ENCODE measurements at regions not wholly inside any gene's neighbourhood (a gene's known extent, or its start where the extent isn't known, plus 50 kb on each side); places are given as distances from the start of the nearest gene placed in this dataset.

- Histone ChIP-seq H3K27me3 (no peaks in the 10 kb centered on the region), H3K9me3 (no peaks in the 10 kb centered on the region), H3K4me3 (no peak overlapping the region), H3K36me3 (ENCODE audit: low read depth, missing control alignments) (no peaks in the 10 kb centered on the region), H3K27ac (no peak overlapping the region), H3K4me1 (no peaks in the 10 kb centered on the region)
- WGBS, 2 donors = 52 to 70% methylated on average over 1 of the region's 1 CpG
- intact Hi-C loops (cut with DNase I; ENCODE audit: low total_unique reads) = no loop called here
- no peak for TF ChIP-seq POLR2A (IDR thresholded peaks at IDR 0.05)
- TF ChIP-seq CTCF (IDR thresholded peaks at IDR 0.05) = no peak
- no peak for DNase-seq
Measured at GRCh38 chr4:75146223-75146622, 213.3 kb downstream of the PARM1 start.

GRCh38 chr4:75144475-75144874, 211.6 kb downstream of the PARM1 start:
- Histone ChIP-seq H3K27ac (no peak overlapping the region), H3K36me3 (ENCODE audit: low read depth, missing control alignments) (no peaks in the 10 kb centered on the region), H3K4me3 (no peak overlapping the region), H3K4me1 (no peaks in the 10 kb centered on the region), H3K27me3 (no peaks in the 10 kb centered on the region), H3K9me3 (no peaks in the 10 kb centered on the region)
- 80 to 86% methylated on average over 1 of the region's 1 CpG for WGBS, 2 donors
- no peak for TF ChIP-seq POLR2A (IDR thresholded peaks at IDR 0.05)
- no peak for TF ChIP-seq CTCF (IDR thresholded peaks at IDR 0.05)
- intact Hi-C loops (cut with DNase I; ENCODE audit: low total_unique reads) = no loop called here
- no peak for DNase-seq

GRCh38 chr4:75142850-75143249, 209.9 kb downstream of the PARM1 start:
- Histone ChIP-seq H3K4me1 (no peaks in the 10 kb centered on the region), H3K36me3 (ENCODE audit: low read depth, missing control alignments) (no peaks in the 10 kb centered on the region), H3K27me3 (no peaks in the 10 kb centered on the region), H3K4me3 (no peak overlapping the region), H3K27ac (no peak overlapping the region), H3K9me3 (no peaks in the 10 kb centered on the region)
- no peak for TF ChIP-seq POLR2A (IDR thresholded peaks at IDR 0.05)
- no peak for TF ChIP-seq CTCF (IDR thresholded peaks at IDR 0.05)
- WGBS, 2 donors = 74 to 92% methylated on average over 1 of the region's 1 CpG
- DNase-seq = no peak
- intact Hi-C loops (cut with DNase I; ENCODE audit: low total_unique reads) = no loop called here

- TF ChIP-seq CTCF (IDR thresholded peaks at IDR 0.05) (no peak), POLR2A (IDR thresholded peaks at IDR 0.05) (no peak)
- 49 to 65% methylated on average over 2 of the region's 2 CpGs for WGBS, 2 donors
- Histone ChIP-seq H3K27ac (no peak overlapping the region), H3K36me3 (ENCODE audit: low read depth, missing control alignments) (no peaks in the 10 kb centered on the region), H3K27me3 (no peaks in the 10 kb centered on the region), H3K9me3 (no peaks in the 10 kb centered on the region), H3K4me1 (no peaks in the 10 kb centered on the region), H3K4me3 (no peak overlapping the region)
- intact Hi-C loops (cut with DNase I; ENCODE audit: low total_unique reads) = no loop called here
- no peak for DNase-seq
Measured at GRCh38 chr4:75142382-75142781, 209.5 kb downstream of the PARM1 start.

DNA sequence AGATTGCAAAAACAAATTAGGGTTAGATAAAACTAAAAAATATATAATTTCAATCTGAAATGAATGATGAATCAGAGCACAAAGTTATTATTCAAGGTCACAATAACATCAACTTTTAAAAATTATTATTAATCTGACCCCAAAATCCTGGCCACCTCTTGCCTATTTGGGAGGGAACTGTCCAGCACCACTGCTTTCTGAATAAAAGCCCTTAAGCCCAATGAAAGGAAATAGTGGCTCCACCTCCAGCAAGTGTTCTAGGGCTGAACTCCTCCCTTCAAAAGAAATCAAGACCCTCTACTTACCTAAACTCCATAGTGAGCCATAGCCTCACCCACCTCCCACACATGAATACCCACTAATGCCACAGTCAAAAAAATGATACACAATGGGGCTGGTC, 208.2 kb downstream of the PARM1 start:
- Histone ChIP-seq H3K27me3 (no peaks in the 10 kb centered on the region), H3K36me3 (ENCODE audit: low read depth, missing control alignments) (no peaks in the 10 kb centered on the region), H3K4me1 (no peaks in the 10 kb centered on the region), H3K27ac (no peak overlapping the region), H3K9me3 (no peaks in the 10 kb centered on the region), H3K4me3 (no peak overlapping the region)
- no peak for TF ChIP-seq CTCF (IDR thresholded peaks at IDR 0.05)
- TF ChIP-seq POLR2A (IDR thresholded peaks at IDR 0.05) = no peak
- no peak for DNase-seq
- intact Hi-C loops (cut with DNase I; ENCODE audit: low total_unique reads) = no loop called here

Data from testis (tissue), 2 donors.